ENCODE measurements at regions not wholly inside any gene's neighbourhood (a gene's known extent, or its start where the extent isn't known, plus 50 kb on each side); places are given as distances from the start of the nearest gene placed in this dataset.

GRCh38 chr22:48855013-48855412, 972.7 kb downstream of the BRD1 start:
- DNase-seq, result no peak

GRCh38 chr22:48853627-48854240, 973.9 kb downstream of the BRD1 start:
- no peak for DNase-seq

GRCh38 chr22:48851933-48852549, 975.6 kb downstream of the BRD1 start:
- no peak for DNase-seq

- DNase-seq, result no peak
These were observed 976.9 kb downstream of the BRD1 start for GRCh38 chr22:48850658-48851287.

- DNase-seq, result no peak
These were observed 977.6 kb downstream of the BRD1 start for GRCh38 chr22:48849963-48850657.

- no peak for DNase-seq
These were observed 978.3 kb downstream of the BRD1 start for GRCh38 chr22:48849219-48849912.

GRCh38 chr22:48846200-48846599, 981.5 kb downstream of the BRD1 start:
- no peak for DNase-seq

- DNase-seq, result no peak
These were observed 982.2 kb downstream of the BRD1 start for GRCh38 chr22:48845356-48845936.

GRCh38 chr22:48844056-48844675, 983.5 kb downstream of the BRD1 start:
- DNase-seq, result no peak

GRCh38 chr22:48843640-48844039, 984.0 kb downstream of the BRD1 start:
- DNase-seq, result no peak

GRCh38 chr22:48842976-48843375, 984.7 kb downstream of the BRD1 start:
- no peak for DNase-seq

- DNase-seq, result no peak
These were observed 985.1 kb downstream of the BRD1 start for GRCh38 chr22:48842583-48842945.

- DNase-seq, result no peak
These were observed 985.6 kb downstream of the BRD1 start for GRCh38 chr22:48841881-48842582.

- DNase-seq, result no peak
These were observed 987.3 kb downstream of the BRD1 start for GRCh38 chr22:48840112-48840949.

- no peak for DNase-seq
These were observed 988.6 kb downstream of the BRD1 start for GRCh38 chr22:48838846-48839730.

- no peak for DNase-seq
These were observed 989.3 kb downstream of the BRD1 start for GRCh38 chr22:48838376-48838775.

- no peak for DNase-seq
These were observed 990.2 kb downstream of the BRD1 start for GRCh38 chr22:48837341-48837935.

GRCh38 chr22:48836673-48837340, 990.9 kb downstream of the BRD1 start:
- DNase-seq, result no peak

Data from activated T-cell treated with anti-CD3 and anti-CD28 coated beads, Interleukin-2, amount 50 U/mL, for 48 hours (primary cell).